CD4-positive, alpha-beta T cell (primary cell): ENCODE measurements at regions not wholly inside any gene's neighbourhood (a gene's known extent, or its start where the extent isn't known, plus 50 kb on each side); places are given as distances from the start of the nearest gene placed in this dataset.

Experiments used
- ATAC-seq: fragments of 200-7000 bp; cut with Tn5 transposase; one replicate; pipeline ENCODE4 v1.10.0; 2022; ENCODE audit warnings: mild to moderate bottlenecking; ENCODE audit not compliant: poor library complexity
- CTCF ChIA-PET: fragments of 350-600 bp; sonication (Branson Sonifier 250); formaldehyde crosslinking; loops from one replicate; lab custom pipeline; 2021; ENCODE audit warnings: antibody characterized with exemption, inconsistent platforms; lab: Charles Lee
- POLR2A ChIA-PET: fragments of 350-600 bp; sonication (Branson Sonifier 250); formaldehyde crosslinking; loops from one replicate; lab custom pipeline; 2021; ENCODE audit warnings: antibody characterized with exemption, inconsistent platforms; lab: Charles Lee
- DNase-seq, 14 experiments: peaks; one replicate each; pipeline ENCODE4 v3.0.0-alpha.2; 2013 to 2020; ENCODE audit warnings: mixed read lengths in 2 of 14
- H3K27ac ChIP-seq, 2 donors: one replicate each; pipeline versions ENCODE4 v1.5.1 to v1.7.0; 2013; ENCODE audit warnings: low read length in 2 of 2, low read depth in 1 of 2, mild to moderate bottlenecking in 1 of 2
- H3K27me3 ChIP-seq, 2 experiments: 1 replicate in 1 of 2; 2 replicates in 1 of 2; pipeline versions ENCODE4 v1.6.1 to v1.7.0; 2013; ENCODE audit warnings: low read length in 2 of 2, control low read depth in 1 of 2, mild to moderate bottlenecking in 1 of 2, moderate library complexity in 1 of 2; ENCODE audit not compliant: insufficient read depth in 2 of 2, control insufficient read depth in 1 of 2
- H3K36me3 ChIP-seq: one replicate; pipeline ENCODE4 v1.6.1; 2013; ENCODE audit warnings: low read length, control low read depth; ENCODE audit not compliant: insufficient read depth
- H3K4me1 ChIP-seq: one replicate; pipeline ENCODE4 v1.6.1; 2013; ENCODE audit warnings: low read length, control low read depth; ENCODE audit not compliant: insufficient read depth
- H3K4me3 ChIP-seq: one replicate; pipeline ENCODE4 v1.5.1; 2013; ENCODE audit warnings: mild to moderate bottlenecking, low read length, moderate library complexity
- H3K9me3 ChIP-seq, 2 experiments: 1 replicate in 1 of 2; 2 replicates in 1 of 2; pipeline versions ENCODE4 v1.6.1 to v1.7.0; 2013; ENCODE audit warnings: low read length in 2 of 2, mild to moderate bottlenecking in 2 of 2, control low read depth in 1 of 2, moderate library complexity in 1 of 2; ENCODE audit not compliant: control insufficient read depth in 1 of 2, insufficient read depth in 1 of 2
- H3K27ac Mint-ChIP-seq: one replicate; pipeline ENCODE4 v1.8.0; 2020; ENCODE audit warnings: mixed read lengths
- H3K27me3 Mint-ChIP-seq: one replicate; pipeline ENCODE4 v1.8.0; 2021; ENCODE audit warnings: mixed read lengths
- H3K36me3 Mint-ChIP-seq: one replicate; pipeline ENCODE4 v1.8.0; 2021; ENCODE audit warnings: low read depth, mixed read lengths
- H3K4me1 Mint-ChIP-seq: one replicate; pipeline ENCODE4 v1.8.0; 2021; ENCODE audit warnings: low read depth, mixed read lengths
- H3K4me3 Mint-ChIP-seq: one replicate; pipeline ENCODE4 v1.8.0; 2020; ENCODE audit warnings: mild to moderate bottlenecking, mixed read lengths
- H3K9me3 Mint-ChIP-seq: one replicate; pipeline ENCODE4 v1.8.0; 2020; ENCODE audit warnings: mixed read lengths
- intact Hi-C, 2 experiments: fragments of 100-400 bp; cut with DNase I in 1 of 2; cut with micrococcal nuclease in 1 of 2; formaldehyde crosslinking; loops; one replicate each; pipeline versions ENCODE4 v1.15.1 to v1.9.0; 2023 to 2025; cut with DNase I, micrococcal nuclease
- TF ChIP-seq, protein P1 (sequence below): fragments of 200-600 bp; IDR thresholded peaks from one replicate; pipeline ENCODE4 v1.8.0; 2022; ENCODE audit warnings: antibody characterized with exemption, mild to moderate bottlenecking

DNA sequence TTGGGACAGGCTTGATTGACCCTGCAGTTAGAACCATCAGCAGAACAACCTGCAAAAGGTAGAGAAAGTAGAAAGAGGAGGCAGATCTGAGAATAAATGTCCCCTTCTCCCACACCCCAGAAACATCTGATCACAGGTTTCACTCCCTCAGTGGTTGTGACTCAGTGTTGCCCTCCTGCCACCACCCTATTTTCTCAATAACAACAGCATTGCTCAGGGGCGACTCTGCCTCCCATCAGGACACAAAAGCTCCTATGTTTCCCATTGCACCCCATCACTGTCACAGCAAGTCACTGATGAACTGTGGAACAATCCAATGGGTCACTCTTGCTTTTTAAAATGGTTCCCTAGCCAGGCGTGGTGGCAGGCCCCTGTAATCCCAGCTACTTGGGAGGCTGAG lies 110.2 kb downstream of the RASSF10 start:
- Histone ChIP-seq H3K4me3 (no peak overlapping the region), H3K27me3 (peaks cover 0 to 8% of the 10 kb centered on the region in 2 experiments), H3K36me3 (no peaks in the 10 kb centered on the region), H3K27ac (no peak overlapping the region), H3K9me3 (no peaks in the 10 kb centered on the region), H3K4me1 (no peaks in the 10 kb centered on the region)
- Mint-ChIP-seq H3K4me1 (no peaks in the 10 kb centered on the region), H3K36me3 (no peaks in the 10 kb centered on the region), H3K9me3 (peaks cover 2% of the 10 kb centered on the region), H3K27me3 (peaks cover 64% of the 10 kb centered on the region), H3K4me3 (no peak overlapping the region), H3K27ac (no peak overlapping the region)
- ChIA-PET CTCF (no interaction called here), POLR2A (no interaction called here)
- intact Hi-C loops, result no loop called here
- no peak for DNase-seq
- TF ChIP-seq, protein P1, sequence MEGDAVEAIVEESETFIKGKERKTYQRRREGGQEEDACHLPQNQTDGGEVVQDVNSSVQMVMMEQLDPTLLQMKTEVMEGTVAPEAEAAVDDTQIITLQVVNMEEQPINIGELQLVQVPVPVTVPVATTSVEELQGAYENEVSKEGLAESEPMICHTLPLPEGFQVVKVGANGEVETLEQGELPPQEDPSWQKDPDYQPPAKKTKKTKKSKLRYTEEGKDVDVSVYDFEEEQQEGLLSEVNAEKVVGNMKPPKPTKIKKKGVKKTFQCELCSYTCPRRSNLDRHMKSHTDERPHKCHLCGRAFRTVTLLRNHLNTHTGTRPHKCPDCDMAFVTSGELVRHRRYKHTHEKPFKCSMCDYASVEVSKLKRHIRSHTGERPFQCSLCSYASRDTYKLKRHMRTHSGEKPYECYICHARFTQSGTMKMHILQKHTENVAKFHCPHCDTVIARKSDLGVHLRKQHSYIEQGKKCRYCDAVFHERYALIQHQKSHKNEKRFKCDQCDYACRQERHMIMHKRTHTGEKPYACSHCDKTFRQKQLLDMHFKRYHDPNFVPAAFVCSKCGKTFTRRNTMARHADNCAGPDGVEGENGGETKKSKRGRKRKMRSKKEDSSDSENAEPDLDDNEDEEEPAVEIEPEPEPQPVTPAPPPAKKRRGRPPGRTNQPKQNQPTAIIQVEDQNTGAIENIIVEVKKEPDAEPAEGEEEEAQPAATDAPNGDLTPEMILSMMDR, result no peak
- ATAC-seq, result no peak

DNA sequence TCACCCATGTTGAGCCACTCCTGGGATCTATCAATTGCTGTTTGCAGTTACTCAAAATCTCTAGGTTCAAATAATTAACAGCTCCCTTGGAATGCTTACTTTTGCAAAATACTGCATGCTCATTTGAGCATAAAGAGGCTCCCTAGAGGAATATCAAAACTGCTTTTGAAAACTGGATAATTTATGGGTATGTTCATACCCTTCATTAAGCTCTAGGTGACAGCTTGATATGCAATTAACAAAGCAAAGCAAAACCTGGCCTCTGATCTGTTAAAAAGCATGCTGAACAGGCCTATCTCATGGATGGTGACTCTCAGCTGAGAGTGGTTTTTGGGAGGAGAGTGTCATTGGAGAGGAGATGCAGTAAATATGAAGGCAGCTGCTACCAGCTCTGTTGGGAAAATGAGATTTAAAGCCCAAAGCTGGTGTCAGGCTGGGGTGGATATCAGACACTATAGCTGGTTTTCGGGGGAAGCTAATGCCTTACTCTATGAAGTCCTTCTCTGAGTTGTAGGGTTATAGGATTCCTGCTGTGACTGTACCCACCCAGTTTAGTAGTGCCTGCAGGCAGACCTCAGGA lies 110.9 kb downstream of the RASSF10 start:
- Mint-ChIP-seq H3K9me3 (peaks cover 2% of the 10 kb centered on the region), H3K4me3 (no peak overlapping the region), H3K4me1 (no peaks in the 10 kb centered on the region), H3K27ac (no peak overlapping the region), H3K36me3 (no peaks in the 10 kb centered on the region), H3K27me3 (peaks cover 67% of the 10 kb centered on the region)
- no peak for ATAC-seq
- ChIA-PET POLR2A (no interaction called here), CTCF (no interaction called here)
- Histone ChIP-seq H3K4me3 (no peak overlapping the region), H3K27ac (no peak overlapping the region), H3K4me1 (no peaks in the 10 kb centered on the region), H3K36me3 (no peaks in the 10 kb centered on the region), H3K27me3 (peaks cover 0 to 8% of the 10 kb centered on the region in 2 experiments), H3K9me3 (no peaks in the 10 kb centered on the region)
- intact Hi-C loops, result no loop called here
- TF ChIP-seq, protein P1, result no peak
- no peak for DNase-seq

DNA sequence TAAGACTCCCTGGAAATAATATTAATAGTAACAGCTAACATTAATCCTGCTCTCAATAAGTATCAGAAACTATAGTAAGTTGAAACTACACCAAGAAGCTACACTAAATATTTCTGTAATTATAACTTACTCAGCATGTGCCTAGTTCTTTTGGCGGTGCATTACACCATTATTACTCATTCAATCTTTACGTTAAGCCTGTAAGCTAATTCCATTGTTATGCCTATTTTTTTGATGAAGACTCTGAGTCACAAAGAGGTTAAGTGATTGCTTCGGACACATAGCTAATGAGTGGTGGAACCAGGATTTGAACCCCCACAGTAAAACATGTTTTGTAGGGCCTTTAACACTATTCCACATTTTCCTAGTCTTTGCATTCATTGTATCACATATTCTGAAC lies 111.6 kb downstream of the RASSF10 start:
- no peak overlapping the region for H3K27ac Mint-ChIP-seq
- ATAC-seq (no peak), DNase-seq (no peak)
- H3K4me3 Mint-ChIP-seq, result no peak overlapping the region
- Histone ChIP-seq H3K36me3 (no peaks in the 10 kb centered on the region), H3K9me3 (no peaks in the 10 kb centered on the region), H3K27ac (no peak overlapping the region), H3K27me3 (peaks cover 0 to 8% of the 10 kb centered on the region in 2 experiments), H3K4me1 (no peaks in the 10 kb centered on the region), H3K4me3 (no peak overlapping the region)
- TF ChIP-seq, protein P1, result no peak
- POLR2A ChIA-PET, result no interaction called here
- H3K27me3 Mint-ChIP-seq, result peaks cover 66% of the 10 kb centered on the region
- H3K36me3 Mint-ChIP-seq, result no peaks in the 10 kb centered on the region
- H3K9me3 Mint-ChIP-seq, result peaks cover 2% of the 10 kb centered on the region
- CTCF ChIA-PET, result no interaction called here
- intact Hi-C loops, result no loop called here
- H3K4me1 Mint-ChIP-seq, result no peaks in the 10 kb centered on the region
